Stomach (tissue), 4 donors: ENCODE measurements at regions not wholly inside any gene's neighbourhood (a gene's known extent, or its start where the extent isn't known, plus 50 kb on each side); places are given as distances from the start of the nearest gene placed in this dataset.

Source experiments
- CTCF ChIP-seq, 7 experiments: fragments of 450-650 bp in 4 of 7; fragments of 200-600 bp in 3 of 7; sonication (generic) in 3 of 7; IDR thresholded peaks; one replicate each; pipeline ENCODE4 v1.5.1; 2016 to 2019; ENCODE audit warnings: antibody characterized with exemption in 7 of 7, control low read depth in 2 of 7, mild to moderate bottlenecking in 1 of 7
- EP300 ChIP-seq: sonication (generic); formaldehyde crosslinking; IDR thresholded peaks from one replicate; pipeline ENCODE4 v1.6.1; 2017; ENCODE audit warnings: antibody characterized with exemption

- no peak for TF ChIP-seq CTCF (IDR thresholded peaks at IDR 0.05)
- no peak for TF ChIP-seq EP300
These were observed 99.1 kb downstream of the CCDC71L start for GRCh38 chr7:106561666-106562411.
